ENCODE measurements at regions not wholly inside any gene's neighbourhood (a gene's known extent, or its start where the extent isn't known, plus 50 kb on each side); places are given as distances from the start of the nearest gene placed in this dataset.

GRCh38 chr11:131002145-131002544 lies 85.9 kb upstream of the SNX19 start:
- Histone ChIP-seq H3K36me3 (ENCODE audit: control insufficient read depth, insufficient read depth, low read length) (no peaks in the 10 kb centered on the region), H3K4me3 (ENCODE audit: low read depth, low read length) (no peak overlapping the region), H3K4me1 (ENCODE audit: control insufficient read depth, insufficient read depth, low read length) (no peaks in the 10 kb centered on the region), H3K9me3 (ENCODE audit: control insufficient read depth, insufficient read depth, low read length) (no peaks in the 10 kb centered on the region), H3K27me3 (ENCODE audit: control insufficient read depth, insufficient read depth, low read length) (no peaks in the 10 kb centered on the region), H3K27ac (ENCODE audit: low read depth, low read length) (no peak overlapping the region)
- WGBS (ENCODE audit: insufficient coverage): 100% methylated on average over 2 of the region's 6 CpGs
- no peak for DNase-seq (ENCODE audit: low read depth in 4 of 6, low spot score in 6 of 6)

DNA sequence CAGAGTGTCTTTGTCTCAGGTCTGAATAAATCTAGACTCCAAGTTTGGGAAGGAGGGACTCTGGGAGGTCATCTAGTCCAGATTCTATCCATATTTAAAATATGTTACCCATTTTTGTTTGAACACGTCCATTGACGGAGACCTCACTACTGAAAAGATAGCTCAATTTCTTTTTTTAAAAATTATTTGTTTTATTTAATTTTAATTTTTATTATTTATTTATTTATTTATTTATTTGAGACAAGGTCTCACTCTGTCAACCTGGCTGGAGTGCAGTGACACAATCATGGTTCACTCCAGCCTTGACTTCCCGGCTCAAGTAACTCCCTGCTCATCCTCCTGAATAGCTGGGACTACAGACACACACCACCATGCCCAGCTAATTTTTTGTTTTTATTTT lies 89.5 kb upstream of the SNX19 start:
- H3K9me3 ChIP-seq (ENCODE audit: control insufficient read depth, insufficient read depth, low read length): peaks cover 2% of the 10 kb centered on the region
- H3K36me3 ChIP-seq (ENCODE audit: control insufficient read depth, insufficient read depth, low read length): no peaks in the 10 kb centered on the region
- DNase-seq (ENCODE audit: low read depth in 4 of 6, low spot score in 6 of 6): no peak
- no peaks in the 10 kb centered on the region for H3K4me1 ChIP-seq (ENCODE audit: control insufficient read depth, insufficient read depth, low read length)
- no peaks in the 10 kb centered on the region for H3K27me3 ChIP-seq (ENCODE audit: control insufficient read depth, insufficient read depth, low read length)
- no peak overlapping the region for H3K4me3 ChIP-seq (ENCODE audit: low read depth, low read length)
- WGBS (ENCODE audit: insufficient coverage): no CpG with 5 or more reads among the region's 3 CpGs
- no peak overlapping the region for H3K27ac ChIP-seq (ENCODE audit: low read depth, low read length)

GRCh38 chr11:131025020-131025419 lies 108.7 kb upstream of the SNX19 start:
- Histone ChIP-seq H3K27me3 (ENCODE audit: control insufficient read depth, insufficient read depth, low read length) (no peaks in the 10 kb centered on the region), H3K4me3 (ENCODE audit: low read depth, low read length) (no peak overlapping the region), H3K27ac (ENCODE audit: low read depth, low read length) (no peak overlapping the region), H3K36me3 (ENCODE audit: control insufficient read depth, insufficient read depth, low read length) (no peaks in the 10 kb centered on the region), H3K9me3 (ENCODE audit: control insufficient read depth, insufficient read depth, low read length) (no peaks in the 10 kb centered on the region), H3K4me1 (ENCODE audit: control insufficient read depth, insufficient read depth, low read length) (no peaks in the 10 kb centered on the region)
- peak in 2 of 6 donors; percentile 68 to 84 for DNase-seq (ENCODE audit: low read depth in 4 of 6, low spot score in 6 of 6)
- WGBS (ENCODE audit: insufficient coverage): 100% methylated on average over 1 of the region's 1 CpG

DNA sequence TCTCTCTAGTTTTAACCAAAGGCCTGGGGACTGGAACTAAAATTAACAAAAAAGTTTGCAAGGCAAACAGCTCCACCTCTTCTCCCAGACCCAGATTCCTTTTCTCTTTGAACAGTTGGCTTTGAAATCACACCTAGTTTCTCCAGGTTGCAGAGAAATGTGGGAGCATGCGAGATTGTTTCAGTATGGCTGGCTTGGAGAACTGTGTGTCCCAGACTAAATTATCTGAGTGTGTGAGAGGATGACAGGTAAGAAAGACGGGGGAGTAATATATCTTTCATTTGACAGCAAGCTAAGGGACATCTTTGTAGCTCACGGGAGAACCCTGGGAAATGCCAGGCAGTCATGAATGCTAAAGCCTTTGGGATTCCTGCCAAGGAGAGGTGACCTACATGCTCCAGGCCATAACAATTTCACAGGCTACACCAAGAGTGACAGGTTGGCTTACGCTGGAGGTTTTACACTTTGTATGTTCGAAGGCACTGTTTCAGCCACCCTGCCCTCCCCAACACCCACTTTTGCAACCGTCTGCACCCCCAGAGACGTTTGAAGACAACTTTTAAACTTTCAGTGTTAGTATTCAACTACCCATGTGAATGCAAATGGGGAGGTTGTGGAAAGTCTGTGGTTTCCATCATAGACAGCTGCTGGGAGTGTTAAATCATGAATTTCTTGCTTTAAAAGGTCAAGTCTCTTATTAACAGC lies 109.3 kb upstream of the SNX19 start:
- no peaks in the 10 kb centered on the region for H3K36me3 ChIP-seq (ENCODE audit: control insufficient read depth, insufficient read depth, low read length)
- H3K9me3 ChIP-seq (ENCODE audit: control insufficient read depth, insufficient read depth, low read length): no peaks in the 10 kb centered on the region
- peak in 2 of 6 donors; percentile 30 to 67 for DNase-seq (ENCODE audit: low read depth in 4 of 6, low spot score in 6 of 6)
- H3K27me3 ChIP-seq (ENCODE audit: control insufficient read depth, insufficient read depth, low read length): no peaks in the 10 kb centered on the region
- H3K27ac ChIP-seq (ENCODE audit: low read depth, low read length): no peak overlapping the region
- no peak overlapping the region for H3K4me3 ChIP-seq (ENCODE audit: low read depth, low read length)
- no peaks in the 10 kb centered on the region for H3K4me1 ChIP-seq (ENCODE audit: control insufficient read depth, insufficient read depth, low read length)
- WGBS (ENCODE audit: insufficient coverage): 39% methylated on average over 3 of the region's 7 CpGs

- no peaks in the 10 kb centered on the region for H3K9me3 ChIP-seq (ENCODE audit: control insufficient read depth, insufficient read depth, low read length)
- H3K27me3 ChIP-seq (ENCODE audit: control insufficient read depth, insufficient read depth, low read length): no peaks in the 10 kb centered on the region
- no peaks in the 10 kb centered on the region for H3K36me3 ChIP-seq (ENCODE audit: control insufficient read depth, insufficient read depth, low read length)
- 100% methylated on average over 1 of the region's 2 CpGs for WGBS (ENCODE audit: insufficient coverage)
- no peaks in the 10 kb centered on the region for H3K4me1 ChIP-seq (ENCODE audit: control insufficient read depth, insufficient read depth, low read length)
- DNase-seq (ENCODE audit: low read depth in 4 of 6, low spot score in 6 of 6): no peak
- no peak overlapping the region for H3K27ac ChIP-seq (ENCODE audit: low read depth, low read length)
- no peak overlapping the region for H3K4me3 ChIP-seq (ENCODE audit: low read depth, low read length)
These were observed 111.2 kb upstream of the SNX19 start for GRCh38 chr11:131027491-131027890.

DNA sequence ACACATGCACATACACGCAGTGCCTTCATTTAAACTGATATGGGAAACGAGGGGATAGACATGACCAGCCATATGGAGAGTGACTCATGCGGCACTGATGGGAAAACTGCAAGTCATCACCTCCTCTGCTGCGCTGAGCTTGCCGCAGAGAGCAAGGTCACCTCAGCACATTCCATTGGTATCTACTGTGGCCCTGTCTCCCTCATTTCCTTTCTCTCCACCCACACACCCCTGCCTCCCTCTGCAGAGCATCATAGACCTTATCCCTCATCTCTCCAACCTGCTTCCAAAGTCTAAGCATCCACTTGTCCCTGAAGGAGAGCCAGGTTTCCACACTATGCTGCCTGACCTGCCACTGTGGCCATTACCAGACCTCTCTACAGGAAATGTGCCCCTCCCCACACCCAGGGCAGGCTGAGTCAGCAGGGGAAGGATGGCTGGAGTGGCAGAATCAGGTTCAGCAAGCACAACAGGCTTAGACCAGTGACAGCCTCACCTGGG lies 116.9 kb upstream of the SNX19 start:
- no peak overlapping the region for H3K4me3 ChIP-seq (ENCODE audit: low read depth, low read length)
- WGBS (ENCODE audit: insufficient coverage): 75% methylated on average over 5 of the region's 5 CpGs
- H3K36me3 ChIP-seq (ENCODE audit: control insufficient read depth, insufficient read depth, low read length): no peaks in the 10 kb centered on the region
- DNase-seq (ENCODE audit: low read depth in 4 of 6, low spot score in 6 of 6): peak in 1 of 6 donors; percentile 24
- no peaks in the 10 kb centered on the region for H3K27me3 ChIP-seq (ENCODE audit: control insufficient read depth, insufficient read depth, low read length)
- H3K4me1 ChIP-seq (ENCODE audit: control insufficient read depth, insufficient read depth, low read length): no peaks in the 10 kb centered on the region
- no peaks in the 10 kb centered on the region for H3K9me3 ChIP-seq (ENCODE audit: control insufficient read depth, insufficient read depth, low read length)
- no peak overlapping the region for H3K27ac ChIP-seq (ENCODE audit: low read depth, low read length)

DNA sequence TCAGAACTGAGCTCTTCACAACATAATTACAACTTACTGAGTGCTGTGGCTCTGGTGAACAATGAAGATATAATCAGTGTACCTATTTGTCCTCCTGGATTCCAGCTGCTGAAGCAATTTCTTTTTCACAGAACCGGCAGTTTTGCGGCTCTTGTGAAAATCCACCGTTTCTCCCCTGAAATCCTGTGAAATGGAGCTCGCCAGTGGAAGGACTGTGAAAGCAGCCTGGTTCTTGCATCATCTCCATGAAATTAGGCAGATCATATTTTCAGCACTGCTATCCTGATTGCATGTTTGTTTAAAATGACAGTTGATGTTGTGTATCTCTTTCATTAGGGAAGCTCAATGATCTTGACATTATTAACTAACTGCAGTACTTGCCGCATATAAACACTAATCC lies 120.2 kb upstream of the SNX19 start:
- Histone ChIP-seq H3K4me3 (ENCODE audit: low read depth, low read length) (no peak overlapping the region), H3K9me3 (ENCODE audit: control insufficient read depth, insufficient read depth, low read length) (no peaks in the 10 kb centered on the region), H3K27me3 (ENCODE audit: control insufficient read depth, insufficient read depth, low read length) (no peaks in the 10 kb centered on the region), H3K4me1 (ENCODE audit: control insufficient read depth, insufficient read depth, low read length) (no peaks in the 10 kb centered on the region), H3K27ac (ENCODE audit: low read depth, low read length) (no peak overlapping the region), H3K36me3 (ENCODE audit: control insufficient read depth, insufficient read depth, low read length) (no peaks in the 10 kb centered on the region)
- WGBS (ENCODE audit: insufficient coverage): 69% methylated on average over 3 of the region's 5 CpGs
- DNase-seq (ENCODE audit: low read depth in 4 of 6, low spot score in 6 of 6): peak in 1 of 6 donors; percentile 71

- no peak overlapping the region for H3K27ac ChIP-seq (ENCODE audit: low read depth, low read length)
- no peaks in the 10 kb centered on the region for H3K36me3 ChIP-seq (ENCODE audit: control insufficient read depth, insufficient read depth, low read length)
- no peak overlapping the region for H3K4me3 ChIP-seq (ENCODE audit: low read depth, low read length)
- no peaks in the 10 kb centered on the region for H3K27me3 ChIP-seq (ENCODE audit: control insufficient read depth, insufficient read depth, low read length)
- peak in 1 of 6 donors; percentile 35 for DNase-seq (ENCODE audit: low read depth in 4 of 6, low spot score in 6 of 6)
- WGBS (ENCODE audit: insufficient coverage): 64% methylated on average over 4 of the region's 7 CpGs
- H3K9me3 ChIP-seq (ENCODE audit: control insufficient read depth, insufficient read depth, low read length): no peaks in the 10 kb centered on the region
- no peaks in the 10 kb centered on the region for H3K4me1 ChIP-seq (ENCODE audit: control insufficient read depth, insufficient read depth, low read length)
These were observed 121.6 kb upstream of the SNX19 start for GRCh38 chr11:131037873-131038272.

DNA sequence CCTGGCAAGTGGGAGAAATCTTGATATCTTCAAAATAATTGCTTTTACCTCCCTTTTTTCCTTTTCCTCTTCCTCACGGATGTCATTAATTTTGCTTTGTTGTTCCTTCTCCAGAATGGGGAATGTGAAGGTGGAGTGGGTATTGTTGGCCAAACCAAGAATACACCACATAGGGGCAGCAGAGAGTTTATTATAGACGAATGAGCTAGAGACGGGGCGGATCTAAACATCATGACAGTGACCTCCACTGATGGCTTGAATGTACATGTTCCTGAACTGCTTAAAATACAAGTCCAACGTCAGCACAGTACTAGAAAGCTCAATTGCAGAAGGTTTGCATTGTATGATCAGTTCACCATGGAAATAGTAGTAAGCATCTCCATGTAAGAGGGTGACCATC lies 122.3 kb upstream of the SNX19 start:
- H3K4me3 ChIP-seq (ENCODE audit: low read depth, low read length): no peak overlapping the region
- H3K36me3 ChIP-seq (ENCODE audit: control insufficient read depth, insufficient read depth, low read length): no peaks in the 10 kb centered on the region
- H3K4me1 ChIP-seq (ENCODE audit: control insufficient read depth, insufficient read depth, low read length): no peaks in the 10 kb centered on the region
- no CpG with 5 or more reads among the region's 5 CpGs for WGBS (ENCODE audit: insufficient coverage)
- no peaks in the 10 kb centered on the region for H3K27me3 ChIP-seq (ENCODE audit: control insufficient read depth, insufficient read depth, low read length)
- H3K9me3 ChIP-seq (ENCODE audit: control insufficient read depth, insufficient read depth, low read length): no peaks in the 10 kb centered on the region
- H3K27ac ChIP-seq (ENCODE audit: low read depth, low read length): no peak overlapping the region
- peak in 2 of 6 donors; percentile 18 to 71 for DNase-seq (ENCODE audit: low read depth in 4 of 6, low spot score in 6 of 6)

GRCh38 chr11:131041331-131042040 lies 125.2 kb upstream of the SNX19 start:
- no peak for DNase-seq (ENCODE audit: low read depth in 4 of 6, low spot score in 6 of 6)
- Histone ChIP-seq H3K4me3 (ENCODE audit: low read depth, low read length) (no peak overlapping the region), H3K36me3 (ENCODE audit: control insufficient read depth, insufficient read depth, low read length) (no peaks in the 10 kb centered on the region), H3K9me3 (ENCODE audit: control insufficient read depth, insufficient read depth, low read length) (no peaks in the 10 kb centered on the region), H3K27ac (ENCODE audit: low read depth, low read length) (no peak overlapping the region), H3K27me3 (ENCODE audit: control insufficient read depth, insufficient read depth, low read length) (no peaks in the 10 kb centered on the region), H3K4me1 (ENCODE audit: control insufficient read depth, insufficient read depth, low read length) (no peaks in the 10 kb centered on the region)
- WGBS (ENCODE audit: insufficient coverage): no CpG with 5 or more reads among the region's 5 CpGs
